Stimulated activated CD4-positive, alpha-beta T cell treated with anti-CD3 and anti-CD28 coated beads, Interleukin-4, amount 100 ng/mL, for 48 hours (primary cell): ENCODE measurements at regions not wholly inside any gene's neighbourhood (a gene's known extent, or its start where the extent isn't known, plus 50 kb on each side); places are given as distances from the start of the nearest gene placed in this dataset.

ENCODE experiments used
- DNase-seq, 2 donors: peaks; one replicate each; pipeline ENCODE4 v3.0.0-alpha.2; 2020; ENCODE audit warnings: low read depth in 2 of 2

DNA sequence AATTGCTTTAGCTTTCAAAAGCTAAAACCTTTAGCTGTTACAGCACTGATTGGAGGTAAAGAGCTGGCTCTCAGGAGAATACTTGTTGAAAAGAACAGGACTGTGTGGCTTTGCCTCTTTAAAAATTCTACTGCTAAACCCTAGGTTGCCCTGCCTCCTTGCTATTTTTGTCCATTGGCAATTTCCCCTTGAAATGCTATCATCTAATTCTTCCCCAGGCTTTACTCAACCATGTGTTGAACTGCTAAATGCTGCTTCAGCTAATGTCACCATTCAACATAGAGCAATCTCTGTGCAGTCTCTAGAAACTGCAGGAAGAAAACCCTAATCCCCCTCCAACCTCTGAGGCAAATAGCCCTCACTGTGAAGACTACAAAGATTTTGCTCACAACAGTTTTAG lies 203.7 kb upstream of the ARX start:
- no peak for DNase-seq

DNA sequence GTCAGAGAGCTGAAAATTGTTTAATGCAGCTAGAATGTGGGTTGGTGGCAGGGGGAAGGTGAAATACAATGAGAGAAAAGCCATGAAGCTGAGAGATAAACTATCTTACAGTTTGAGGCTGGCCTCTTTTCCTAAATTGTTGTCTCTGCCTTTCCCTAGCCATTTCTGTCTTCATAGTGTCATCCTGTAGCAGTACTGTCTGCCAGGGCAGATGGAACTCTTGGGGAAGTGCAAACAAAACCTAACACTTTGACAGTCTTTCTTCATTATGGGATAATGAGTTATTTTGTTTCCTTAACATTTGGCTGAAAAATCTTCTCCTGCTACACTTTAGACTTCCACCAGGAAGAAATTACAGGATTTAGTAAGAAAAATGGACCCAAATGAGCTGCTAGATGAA lies 197.8 kb upstream of the ARX start:
- DNase-seq: no peak

GRCh38 chrX:25207803-25208475 lies 192.2 kb upstream of the ARX start:
- no peak for DNase-seq

- no peak for DNase-seq
Observed at GRCh38 chrX:25206778-25207177, 191.0 kb upstream of the ARX start.

- no peak for DNase-seq
Observed at GRCh38 chrX:25204182-25204581, 188.4 kb upstream of the ARX start.

DNA sequence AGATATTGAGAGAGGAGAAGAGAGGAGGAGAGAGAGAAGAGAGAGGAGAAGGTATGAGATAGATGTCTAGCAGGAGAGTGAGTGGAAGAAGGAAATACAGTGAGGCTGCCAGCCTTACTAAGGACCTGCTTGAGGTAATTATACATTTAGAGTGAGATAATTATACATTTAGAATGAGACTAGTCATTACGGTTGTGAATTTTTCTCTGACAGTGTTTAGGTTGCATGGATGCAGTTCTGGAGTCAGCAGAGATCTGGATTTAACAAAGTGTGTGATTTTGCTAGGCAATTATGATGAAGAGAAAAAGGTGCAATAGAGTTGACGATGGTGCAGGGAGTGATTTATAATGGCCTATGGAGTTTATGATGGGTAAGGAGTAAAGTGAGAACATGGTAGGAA lies 187.1 kb upstream of the ARX start:
- DNase-seq: no peak

- DNase-seq: no peak
Observed at GRCh38 chrX:25198891-25199290, 183.1 kb upstream of the ARX start.

- no peak for DNase-seq
Observed at GRCh38 chrX:25198253-25198652, 182.5 kb upstream of the ARX start.

GRCh38 chrX:25196221-25196620 lies 180.5 kb upstream of the ARX start:
- DNase-seq: no peak

DNA sequence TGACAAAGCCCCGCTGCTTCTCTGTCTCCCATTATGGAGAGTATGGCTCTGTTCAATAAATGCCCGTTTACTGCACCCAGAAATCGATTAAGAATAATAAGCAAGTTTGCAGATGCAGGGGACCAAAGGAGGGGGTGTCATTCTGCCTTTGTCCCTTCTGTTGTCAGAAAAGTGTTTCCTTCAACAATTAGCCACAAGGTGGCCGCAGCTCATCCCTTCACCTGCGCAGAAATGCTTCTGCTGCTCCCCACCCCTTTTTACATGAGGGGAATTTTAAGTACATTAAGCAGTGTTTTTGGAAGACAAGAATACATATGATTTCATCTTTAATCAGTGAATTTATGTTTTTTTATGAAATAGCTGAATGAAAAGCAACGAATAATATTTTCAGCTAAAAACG lies 175.6 kb upstream of the ARX start:
- no peak for DNase-seq

DNA sequence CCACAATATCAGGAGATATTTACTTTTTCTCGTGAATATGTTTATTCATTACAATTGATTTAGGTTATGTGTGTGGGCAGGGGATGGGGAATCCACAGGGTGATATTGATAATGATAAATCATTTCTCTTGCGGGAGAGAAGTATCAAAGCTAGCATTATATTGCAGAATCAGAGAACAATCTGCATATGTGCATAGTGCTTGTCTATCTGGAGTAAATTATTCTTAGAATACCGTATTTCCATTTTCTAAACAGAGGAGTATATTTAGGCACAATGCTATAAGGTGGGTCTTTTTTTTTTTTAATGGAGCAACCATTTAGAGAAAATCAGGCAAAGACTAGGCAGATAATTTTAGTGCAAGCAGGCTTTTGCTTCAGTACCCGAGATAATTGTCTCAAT lies 166.0 kb upstream of the ARX start:
- DNase-seq: no peak

DNA sequence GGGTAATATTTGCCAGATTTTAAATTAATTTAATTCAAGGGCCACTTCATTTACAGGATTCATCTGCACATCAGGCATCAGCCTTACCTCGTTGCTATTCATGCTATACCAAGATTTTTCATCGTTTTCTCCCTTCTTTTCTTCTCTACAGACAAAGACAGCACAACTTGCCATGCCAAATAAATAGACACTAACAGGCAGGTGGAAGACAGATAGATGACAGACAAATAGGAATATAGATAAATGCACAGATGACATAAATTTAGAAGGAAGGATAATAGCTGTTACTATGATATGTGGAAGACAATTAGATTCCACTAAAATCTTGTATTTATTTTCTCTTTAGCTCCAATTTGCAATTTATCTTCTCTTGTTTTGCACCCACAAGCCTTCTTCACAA lies 164.5 kb upstream of the ARX start:
- DNase-seq: no peak

GRCh38 chrX:25178555-25178954 lies 162.8 kb upstream of the ARX start:
- no peak for DNase-seq

- DNase-seq: no peak
Observed at GRCh38 chrX:25175743-25176142, 160.0 kb upstream of the ARX start.

DNA sequence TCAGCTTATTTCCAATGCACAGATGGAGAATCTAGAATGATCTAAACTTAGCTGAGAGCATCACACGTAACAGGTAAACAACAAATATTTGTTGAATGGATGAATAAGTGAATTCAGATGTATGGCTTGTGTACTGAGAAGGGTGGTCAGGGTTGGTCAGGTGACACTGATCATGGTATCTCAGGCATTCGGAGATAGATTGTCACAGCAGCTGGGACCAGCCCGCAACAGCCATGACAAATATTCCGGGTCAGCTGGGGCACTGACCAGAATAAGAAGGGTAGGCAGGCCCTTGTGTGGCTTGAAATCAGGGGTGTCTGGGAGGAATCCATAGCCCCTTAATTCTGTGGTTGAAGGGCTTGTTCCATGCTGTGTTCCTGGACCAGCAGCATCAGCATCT lies 159.4 kb upstream of the ARX start:
- DNase-seq: no peak

DNA sequence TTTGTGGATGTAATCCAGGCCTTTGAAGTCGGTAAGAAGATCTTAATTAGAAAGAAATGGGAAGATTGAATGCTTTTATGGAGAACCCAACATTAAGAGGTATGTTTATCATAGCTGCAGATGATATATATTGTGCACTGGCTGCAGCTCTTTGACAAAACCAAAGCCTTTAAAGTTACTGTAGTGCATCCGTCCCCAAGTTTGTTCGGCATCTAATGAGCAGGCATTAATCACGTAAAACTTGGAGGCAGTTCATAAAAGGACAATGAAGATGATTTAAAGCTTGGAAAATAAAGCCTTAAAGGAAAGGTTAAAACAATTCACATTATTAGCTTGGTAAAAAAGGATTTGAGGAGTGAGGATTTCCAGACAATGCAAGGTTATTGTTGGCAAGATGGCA lies 150.8 kb upstream of the ARX start:
- no peak for DNase-seq

DNA sequence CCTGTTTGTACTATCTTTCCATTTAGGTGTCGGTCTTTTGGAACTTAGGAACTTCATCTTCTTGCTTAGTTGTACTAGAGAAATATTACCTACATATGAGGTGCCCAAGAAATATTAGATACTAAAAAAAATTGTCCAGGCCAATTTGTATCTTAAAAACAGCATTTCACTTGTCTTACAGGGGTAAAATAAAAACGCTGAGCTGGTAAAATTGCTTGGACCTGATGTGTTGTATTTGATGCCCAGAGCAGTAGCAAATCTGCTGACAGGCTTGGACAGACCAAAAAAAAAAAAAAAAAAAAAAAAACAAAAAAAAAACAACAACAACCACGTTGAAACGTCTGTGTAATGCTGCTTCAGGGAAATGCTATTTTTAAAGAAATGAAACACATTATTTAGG lies 150.4 kb upstream of the ARX start:
- DNase-seq: no peak

- no peak for DNase-seq
Observed at GRCh38 chrX:25158635-25159034, 142.9 kb upstream of the ARX start.

DNA sequence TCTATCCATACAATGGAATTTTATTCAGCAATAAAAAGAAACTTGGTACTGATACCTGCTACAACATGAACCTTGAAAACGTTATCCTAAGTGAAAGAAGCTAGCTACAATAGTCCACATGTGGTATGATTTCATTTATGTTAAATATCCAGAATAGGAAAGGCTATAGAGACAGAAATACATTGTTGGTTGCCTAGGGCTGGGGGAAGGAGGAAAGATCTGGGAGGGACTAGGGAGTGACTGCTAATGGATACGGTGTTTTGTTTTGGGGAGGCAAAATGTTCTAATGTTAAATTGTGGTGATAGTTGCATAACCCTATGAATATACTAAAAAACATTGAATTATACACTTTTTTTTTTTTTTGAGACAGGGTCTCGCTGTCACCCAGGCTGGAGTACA lies 141.1 kb upstream of the ARX start:
- DNase-seq: no peak

DNA sequence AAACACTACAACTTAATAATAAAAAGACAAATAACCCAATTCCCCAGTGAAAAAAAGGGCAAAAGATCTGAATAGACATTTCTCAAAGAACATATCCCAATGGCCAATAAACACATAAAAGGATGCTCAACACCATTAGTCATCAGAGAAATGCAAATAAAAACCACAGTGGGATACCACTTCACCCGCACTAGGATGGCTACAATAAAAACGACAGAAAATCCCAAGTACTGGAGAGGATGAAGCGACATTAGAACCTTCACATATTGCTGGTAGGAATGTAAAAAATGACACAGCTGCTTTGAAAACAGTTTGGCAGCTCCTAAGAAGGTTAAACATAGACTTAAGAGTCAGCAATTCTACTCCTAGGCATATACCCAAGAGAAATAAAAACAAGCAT lies 140.6 kb upstream of the ARX start:
- DNase-seq: no peak

DNA sequence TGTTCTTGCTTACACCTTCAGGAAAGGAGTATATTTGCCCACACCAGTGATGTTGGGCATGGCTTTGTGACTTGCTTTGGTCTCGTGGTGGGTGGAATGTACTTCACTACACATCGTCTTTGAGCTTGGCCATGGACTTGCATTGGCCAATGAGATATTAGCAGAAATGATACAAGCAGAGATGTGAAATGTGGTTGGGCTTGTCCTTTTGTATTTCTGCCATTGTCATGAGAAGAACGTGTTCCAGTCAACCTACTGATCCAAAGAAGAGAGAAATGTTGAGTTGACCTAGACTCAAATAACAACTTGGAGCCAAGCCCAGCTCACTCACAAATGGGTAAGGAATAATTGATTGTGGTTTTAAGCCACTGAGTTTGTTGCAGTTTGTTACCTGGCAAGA lies 138.4 kb upstream of the ARX start:
- DNase-seq: no peak

DNA sequence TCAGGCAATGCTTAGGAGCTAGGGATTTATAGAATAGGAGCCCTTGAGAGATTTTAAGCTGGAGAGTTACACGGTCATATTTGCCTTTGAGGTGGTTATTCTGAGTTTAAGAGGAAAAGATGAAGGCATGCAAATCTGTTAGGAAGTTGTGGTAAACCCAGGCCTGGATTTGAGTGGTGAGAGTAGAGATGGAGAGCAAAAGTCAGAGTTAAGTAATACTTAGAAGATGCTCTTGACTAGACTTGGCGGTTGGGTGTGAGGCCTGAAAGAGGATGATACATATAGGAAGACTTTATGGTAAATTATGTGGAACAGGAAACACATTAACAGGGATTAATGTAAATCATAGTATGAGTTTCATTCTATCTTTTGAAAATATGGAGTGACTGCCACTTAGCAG lies 136.0 kb upstream of the ARX start:
- DNase-seq: no peak

DNA sequence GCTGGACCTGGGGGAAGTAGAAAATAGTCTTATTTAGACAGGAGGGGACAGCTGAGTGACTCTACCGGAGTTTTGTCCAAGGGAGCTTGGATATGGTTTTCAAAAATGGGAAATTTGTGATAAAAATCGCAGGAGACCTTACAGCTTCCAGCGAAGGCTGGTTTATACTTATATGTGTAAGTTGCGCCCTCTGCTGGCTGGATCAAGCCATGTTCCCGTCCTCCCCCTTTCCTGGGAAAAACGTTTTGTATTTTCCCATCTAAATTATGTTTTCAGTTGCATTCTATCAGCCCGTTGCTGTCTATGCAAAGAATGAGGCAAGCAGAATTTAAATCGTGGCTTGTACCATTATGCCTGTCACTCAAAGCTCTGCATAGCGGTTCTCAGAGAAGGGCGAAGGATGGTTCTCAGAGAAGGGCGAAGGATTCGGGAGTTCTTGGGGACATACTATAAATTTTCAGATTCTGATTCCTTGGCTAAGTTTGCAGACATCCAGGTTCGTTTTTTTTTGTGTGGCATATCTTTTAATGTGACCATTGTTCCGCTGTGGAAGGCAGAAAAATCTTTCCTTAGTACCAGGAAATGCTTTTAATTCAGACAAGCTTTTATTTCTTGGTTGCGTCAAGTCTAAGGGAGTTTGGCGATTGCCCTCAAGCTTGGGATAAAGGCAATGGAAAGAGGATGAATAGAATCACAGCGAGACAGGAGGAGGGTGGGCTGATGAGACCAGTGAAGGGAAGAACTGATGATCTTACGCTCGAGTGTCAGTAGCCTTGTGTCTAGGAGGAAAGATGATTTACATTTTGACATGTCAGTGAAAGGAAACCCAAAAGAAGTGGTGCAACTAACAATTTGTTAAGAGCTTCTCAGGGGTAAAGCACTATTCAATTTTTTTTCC lies 128.5 kb upstream of the ARX start:
- DNase-seq: peak; percentile 8 to 26

GRCh38 chrX:25143596-25143995 lies 127.8 kb upstream of the ARX start:
- DNase-seq: no peak
